A673 (cell line): ENCODE measurements at regions not wholly inside any gene's neighbourhood (a gene's known extent, or its start where the extent isn't known, plus 50 kb on each side); places are given as distances from the start of the nearest gene placed in this dataset.

Experiments
- CTCF ChIP-seq: fragments of 300-800, 200-600 bp; sonication (generic); conservative IDR thresholded peaks from 2 replicates; pipeline ENCODE4 v1.5.1; 2017; ENCODE audit warnings: low read depth, mild to moderate bottlenecking, antibody characterized with exemption, low read length, moderate library complexity, mixed read lengths
- EZH2 ChIP-seq: fragments of 200-600 bp; sonication (generic); IDR thresholded peaks from 2 replicates; pipeline ENCODE4 v1.6.1; 2017; ENCODE audit warnings: borderline replicate concordance, low read depth, mild to moderate bottlenecking, mixed read lengths, antibody characterized with exemption, low read length; ENCODE audit not compliant: poor library complexity, severe bottlenecking

GRCh38 chr1:229970714-229971113 lies 96.3 kb upstream of the GALNT2 start:
- TF ChIP-seq CTCF (no peak), EZH2 (no peak)
